ENCODE measurements at regions not wholly inside any gene's neighbourhood (a gene's known extent, or its start where the extent isn't known, plus 50 kb on each side); places are given as distances from the start of the nearest gene placed in this dataset.

DNA sequence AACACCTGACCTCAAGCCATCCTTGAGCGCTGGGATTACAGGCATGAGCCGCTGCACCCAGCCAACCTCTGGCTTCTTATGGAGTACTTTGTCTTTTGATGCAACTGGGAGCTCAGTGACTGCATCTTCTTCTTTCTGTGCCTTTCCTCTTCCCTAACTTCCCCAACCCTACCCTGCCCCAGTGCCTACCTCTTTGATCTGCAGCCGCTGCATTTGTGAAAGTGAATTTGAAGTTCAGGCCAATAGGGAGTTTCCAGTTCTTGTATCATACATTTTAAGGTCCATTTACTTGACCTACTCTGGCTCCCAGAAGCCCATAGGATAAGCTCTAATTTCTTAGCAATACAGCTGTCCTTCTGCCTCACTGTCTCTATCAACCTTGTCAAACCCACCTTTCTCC lies 52.2 kb downstream of the KCNC4 start:
- no peak overlapping the region for H4K5ac ChIP-seq (ENCODE audit: insufficient read length, low read depth, low read length)
- no peak for DNase-seq (ENCODE audit: low read depth in 1 of 2, low spot score in 2 of 2)
- H2BK12ac ChIP-seq (ENCODE audit: low read depth, low read length), result no peak overlapping the region
- H2BK5ac ChIP-seq (ENCODE audit: low read depth, low read length), result no peak overlapping the region
- WGBS, 2 experiments (ENCODE audit: extremely low coverage in 1 of 2, insufficient coverage in 1 of 2, insufficient read length in 1 of 2, insufficient replicate concordance in 2 of 2, low coverage in 1 of 2, low lambda C conversion rate in 2 of 2, missing lambda C conversion rate in 1 of 2), result 77% methylated on average over 3 of the region's 3 CpGs; no CpG with 5 or more reads in 1 of the 2 experiments
- no peak overlapping the region for H2BK20ac ChIP-seq (ENCODE audit: low read length)
- H3K9me3 ChIP-seq (ENCODE audit: insufficient read depth in 2 of 2, low read depth in 1 of 2, low read length in 1 of 2), result no peaks in the 10 kb centered on the region
- no peak overlapping the region for H2BK120ac ChIP-seq (replicated peaks; ENCODE audit: low read depth, low read length)
- no peak overlapping the region for H2AFZ ChIP-seq (ENCODE audit: low read length)
- H3K23ac ChIP-seq (ENCODE audit: insufficient read length), result no peak overlapping the region
- H3K23me2 ChIP-seq (ENCODE audit: low read depth, low read length), result no peaks in the 10 kb centered on the region
- no peak overlapping the region for H3K4ac ChIP-seq (replicated peaks; ENCODE audit: insufficient read length, low read depth, low read length)
- no peak overlapping the region for H2BK15ac ChIP-seq (ENCODE audit: low read length)
- CTCF ChIA-PET (ENCODE audit: partially characterized antibody), result interaction anchor here (0.7 to 3.0 kb wide), 5 partner anchors 18 to 200 kb away, joined by 3 to 13 read pairs (median 4); partner anchors contain the start of gene KCNC4
- H3K79me2 ChIP-seq (ENCODE audit: control insufficient read depth in 1 of 2, insufficient read depth in 2 of 2, low read length in 2 of 2), result no peaks in the 10 kb centered on the region
- no peak overlapping the region for H3K4me2 ChIP-seq (ENCODE audit: insufficient read depth in 1 of 2, low read depth in 2 of 2, low read length in 2 of 2)
- POLR2A ChIA-PET (ENCODE audit: partially characterized antibody), result no interaction called here
- no peak overlapping the region for H3K4me3 ChIP-seq (ENCODE audit: extremely low read depth in 1 of 4, insufficient read depth in 2 of 4, low read depth in 3 of 4, low read length in 4 of 4)
- H3K18ac ChIP-seq (ENCODE audit: extremely low read depth, low read length), result no peak overlapping the region
- FAIRE-seq, result no peak
- H3K4me1 ChIP-seq (replicated peaks in 1 of 4; ENCODE audit: control insufficient read depth in 3 of 4, insufficient read depth in 4 of 4, low read length in 3 of 4), result peaks cover 0 to 2% (median 0%) of the 10 kb centered on the region in 4 experiments; a peak in 1 of 7 replicates
- no peaks in the 10 kb centered on the region for H3K36me3 ChIP-seq (ENCODE audit: control insufficient read depth in 2 of 4, insufficient read depth in 4 of 4, low read length in 3 of 4)
- H4K20me1 ChIP-seq (replicated peaks in 1 of 2; ENCODE audit: control insufficient read depth in 1 of 2, insufficient read depth in 2 of 2, low read length in 2 of 2), result no peaks in the 10 kb centered on the region
- H4K91ac ChIP-seq (replicated peaks; ENCODE audit: insufficient read length, low read length), result no peak overlapping the region
- no peaks in the 10 kb centered on the region; a peak in 1 of 7 replicates for H3K27me3 ChIP-seq (replicated peaks in 1 of 4; ENCODE audit: control insufficient read depth in 3 of 4, extremely low read depth in 1 of 4, insufficient read depth in 3 of 4, low read length in 3 of 4)
- H3K9ac ChIP-seq (replicated peaks in 1 of 4; ENCODE audit: extremely low read depth in 1 of 4, low read depth in 3 of 4, low read length in 3 of 4), result no peak overlapping the region
- no peak overlapping the region for H4K8ac ChIP-seq (ENCODE audit: extremely low read depth, insufficient read depth, low read length)
- H3K14ac ChIP-seq (ENCODE audit: insufficient read length), result no peak overlapping the region
- no peak overlapping the region for H3K56ac ChIP-seq (replicated peaks; ENCODE audit: insufficient read length, low read depth, low read length)
- H3K79me1 ChIP-seq (ENCODE audit: low read depth, low read length), result no peaks in the 10 kb centered on the region
- no peak overlapping the region for H3K27ac ChIP-seq (ENCODE audit: low read depth, low read length)
- H2AK5ac ChIP-seq (ENCODE audit: low read depth, low read length), result no peak overlapping the region
- TF ChIP-seq, protein P1, sequence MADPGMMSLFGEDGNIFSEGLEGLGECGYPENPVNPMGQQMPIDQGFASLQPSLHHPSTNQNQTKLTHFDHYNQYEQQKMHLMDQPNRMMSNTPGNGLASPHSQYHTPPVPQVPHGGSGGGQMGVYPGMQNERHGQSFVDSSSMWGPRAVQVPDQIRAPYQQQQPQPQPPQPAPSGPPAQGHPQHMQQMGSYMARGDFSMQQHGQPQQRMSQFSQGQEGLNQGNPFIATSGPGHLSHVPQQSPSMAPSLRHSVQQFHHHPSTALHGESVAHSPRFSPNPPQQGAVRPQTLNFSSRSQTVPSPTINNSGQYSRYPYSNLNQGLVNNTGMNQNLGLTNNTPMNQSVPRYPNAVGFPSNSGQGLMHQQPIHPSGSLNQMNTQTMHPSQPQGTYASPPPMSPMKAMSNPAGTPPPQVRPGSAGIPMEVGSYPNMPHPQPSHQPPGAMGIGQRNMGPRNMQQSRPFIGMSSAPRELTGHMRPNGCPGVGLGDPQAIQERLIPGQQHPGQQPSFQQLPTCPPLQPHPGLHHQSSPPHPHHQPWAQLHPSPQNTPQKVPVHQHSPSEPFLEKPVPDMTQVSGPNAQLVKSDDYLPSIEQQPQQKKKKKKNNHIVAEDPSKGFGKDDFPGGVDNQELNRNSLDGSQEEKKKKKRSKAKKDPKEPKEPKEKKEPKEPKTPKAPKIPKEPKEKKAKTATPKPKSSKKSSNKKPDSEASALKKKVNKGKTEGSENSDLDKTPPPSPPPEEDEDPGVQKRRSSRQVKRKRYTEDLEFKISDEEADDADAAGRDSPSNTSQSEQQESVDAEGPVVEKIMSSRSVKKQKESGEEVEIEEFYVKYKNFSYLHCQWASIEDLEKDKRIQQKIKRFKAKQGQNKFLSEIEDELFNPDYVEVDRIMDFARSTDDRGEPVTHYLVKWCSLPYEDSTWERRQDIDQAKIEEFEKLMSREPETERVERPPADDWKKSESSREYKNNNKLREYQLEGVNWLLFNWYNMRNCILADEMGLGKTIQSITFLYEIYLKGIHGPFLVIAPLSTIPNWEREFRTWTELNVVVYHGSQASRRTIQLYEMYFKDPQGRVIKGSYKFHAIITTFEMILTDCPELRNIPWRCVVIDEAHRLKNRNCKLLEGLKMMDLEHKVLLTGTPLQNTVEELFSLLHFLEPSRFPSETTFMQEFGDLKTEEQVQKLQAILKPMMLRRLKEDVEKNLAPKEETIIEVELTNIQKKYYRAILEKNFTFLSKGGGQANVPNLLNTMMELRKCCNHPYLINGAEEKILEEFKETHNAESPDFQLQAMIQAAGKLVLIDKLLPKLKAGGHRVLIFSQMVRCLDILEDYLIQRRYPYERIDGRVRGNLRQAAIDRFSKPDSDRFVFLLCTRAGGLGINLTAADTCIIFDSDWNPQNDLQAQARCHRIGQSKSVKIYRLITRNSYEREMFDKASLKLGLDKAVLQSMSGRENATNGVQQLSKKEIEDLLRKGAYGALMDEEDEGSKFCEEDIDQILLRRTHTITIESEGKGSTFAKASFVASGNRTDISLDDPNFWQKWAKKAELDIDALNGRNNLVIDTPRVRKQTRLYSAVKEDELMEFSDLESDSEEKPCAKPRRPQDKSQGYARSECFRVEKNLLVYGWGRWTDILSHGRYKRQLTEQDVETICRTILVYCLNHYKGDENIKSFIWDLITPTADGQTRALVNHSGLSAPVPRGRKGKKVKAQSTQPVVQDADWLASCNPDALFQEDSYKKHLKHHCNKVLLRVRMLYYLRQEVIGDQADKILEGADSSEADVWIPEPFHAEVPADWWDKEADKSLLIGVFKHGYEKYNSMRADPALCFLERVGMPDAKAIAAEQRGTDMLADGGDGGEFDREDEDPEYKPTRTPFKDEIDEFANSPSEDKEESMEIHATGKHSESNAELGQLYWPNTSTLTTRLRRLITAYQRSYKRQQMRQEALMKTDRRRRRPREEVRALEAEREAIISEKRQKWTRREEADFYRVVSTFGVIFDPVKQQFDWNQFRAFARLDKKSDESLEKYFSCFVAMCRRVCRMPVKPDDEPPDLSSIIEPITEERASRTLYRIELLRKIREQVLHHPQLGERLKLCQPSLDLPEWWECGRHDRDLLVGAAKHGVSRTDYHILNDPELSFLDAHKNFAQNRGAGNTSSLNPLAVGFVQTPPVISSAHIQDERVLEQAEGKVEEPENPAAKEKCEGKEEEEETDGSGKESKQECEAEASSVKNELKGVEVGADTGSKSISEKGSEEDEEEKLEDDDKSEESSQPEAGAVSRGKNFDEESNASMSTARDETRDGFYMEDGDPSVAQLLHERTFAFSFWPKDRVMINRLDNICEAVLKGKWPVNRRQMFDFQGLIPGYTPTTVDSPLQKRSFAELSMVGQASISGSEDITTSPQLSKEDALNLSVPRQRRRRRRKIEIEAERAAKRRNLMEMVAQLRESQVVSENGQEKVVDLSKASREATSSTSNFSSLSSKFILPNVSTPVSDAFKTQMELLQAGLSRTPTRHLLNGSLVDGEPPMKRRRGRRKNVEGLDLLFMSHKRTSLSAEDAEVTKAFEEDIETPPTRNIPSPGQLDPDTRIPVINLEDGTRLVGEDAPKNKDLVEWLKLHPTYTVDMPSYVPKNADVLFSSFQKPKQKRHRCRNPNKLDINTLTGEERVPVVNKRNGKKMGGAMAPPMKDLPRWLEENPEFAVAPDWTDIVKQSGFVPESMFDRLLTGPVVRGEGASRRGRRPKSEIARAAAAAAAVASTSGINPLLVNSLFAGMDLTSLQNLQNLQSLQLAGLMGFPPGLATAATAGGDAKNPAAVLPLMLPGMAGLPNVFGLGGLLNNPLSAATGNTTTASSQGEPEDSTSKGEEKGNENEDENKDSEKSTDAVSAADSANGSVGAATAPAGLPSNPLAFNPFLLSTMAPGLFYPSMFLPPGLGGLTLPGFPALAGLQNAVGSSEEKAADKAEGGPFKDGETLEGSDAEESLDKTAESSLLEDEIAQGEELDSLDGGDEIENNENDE (IDR thresholded peaks at IDR 0.05; ENCODE audit: insufficient replicate concordance, low read length), result no peak

Measured in H1 (cell line).